ENCODE measurements at regions not wholly inside any gene's neighbourhood (a gene's known extent, or its start where the extent isn't known, plus 50 kb on each side); places are given as distances from the start of the nearest gene placed in this dataset.
"Not testable (repeated sequence)": the region's sequence is repeated elsewhere in the genome, so short reads cannot be mapped to it uniquely, and the experiment has no call there.

DNA sequence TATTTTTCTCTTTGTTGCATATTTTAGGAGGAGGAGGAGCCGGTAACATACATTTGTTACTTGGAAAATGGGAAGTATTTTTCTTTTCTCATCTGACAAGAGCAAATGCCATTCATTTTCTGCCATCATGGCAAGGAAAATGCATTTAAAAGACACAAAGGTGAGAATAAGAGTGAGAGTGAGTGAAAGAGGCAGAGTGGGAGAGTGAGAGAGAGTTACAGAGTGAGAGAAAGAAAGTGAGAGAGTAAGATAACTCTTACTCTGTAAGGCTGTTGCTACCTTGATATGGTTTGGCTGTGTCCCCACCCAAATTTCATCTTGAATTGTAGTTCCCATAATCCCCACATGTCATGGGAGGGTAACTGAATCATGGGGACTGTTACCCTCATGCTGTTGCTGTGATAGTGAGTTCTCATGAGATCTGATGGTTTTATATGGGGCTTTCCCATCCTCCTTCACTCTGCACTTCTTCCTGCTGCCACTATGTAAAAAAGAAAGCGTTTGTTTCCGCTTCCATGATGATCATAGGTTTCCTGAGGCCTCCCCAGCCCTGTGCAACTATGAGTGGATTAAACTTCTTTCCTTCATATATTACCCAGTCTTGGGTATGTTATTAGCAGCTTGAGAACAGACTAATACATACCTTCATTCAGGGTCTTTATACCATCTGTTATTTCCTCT is 64.2 kb downstream of the ASCL1 start:
- no peak for DNase-seq (ENCODE audit: low read depth)
- POLR2A ChIA-PET = no interaction called here
- CTCF ChIA-PET = no interaction called here
- Histone ChIP-seq H3K27me3 (ENCODE audit: control insufficient read depth, insufficient read depth, low read length) (no peaks in the 10 kb centered on the region), H3K4me3 (ENCODE audit: low read depth, low read length) (no peak overlapping the region), H3K36me3 (ENCODE audit: control insufficient read depth, insufficient read depth, low read length) (no peaks in the 10 kb centered on the region)
- no peak for TF ChIP-seq CTCF (IDR thresholded peaks at IDR 0.05; ENCODE audit: insufficient read depth, low read depth, low read length)

GRCh38 chr12:103024650-103025049 is 67.2 kb downstream of the ASCL1 start:
- TF ChIP-seq CTCF (IDR thresholded peaks at IDR 0.05; ENCODE audit: insufficient read depth, low read depth, low read length) = no peak

DNA sequence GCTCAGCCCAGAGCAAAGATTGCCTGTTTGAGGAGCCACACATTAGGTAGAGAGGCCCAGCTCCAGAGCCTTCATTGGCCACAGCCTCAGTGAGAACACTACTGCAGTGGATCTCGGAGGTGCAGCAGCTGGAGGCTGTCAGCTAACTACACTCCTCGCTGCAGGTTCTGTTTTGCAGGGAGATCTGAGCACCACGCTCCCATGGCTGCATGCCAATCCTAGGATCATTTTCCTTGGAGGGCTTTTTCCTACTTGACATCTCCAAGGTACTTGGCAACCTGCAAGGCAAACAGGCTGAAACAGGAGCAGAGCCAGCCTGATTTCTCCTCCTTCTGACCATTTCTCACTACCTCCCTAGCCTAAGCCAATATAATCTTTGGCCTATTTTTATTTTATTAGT is 69.2 kb downstream of the ASCL1 start:
- DNase-seq (ENCODE audit: low read depth); H3K27me3 ChIP-seq (ENCODE audit: control insufficient read depth, insufficient read depth, low read length); POLR2A ChIA-PET; H3K36me3 ChIP-seq (ENCODE audit: control insufficient read depth, insufficient read depth, low read length); CTCF ChIA-PET; H3K4me3 ChIP-seq (ENCODE audit: low read depth, low read length): not testable (repeated sequence)

More at GRCh38 chr12:103024650-103025049, 67.2 kb downstream of the ASCL1 start:
- H3K4me3 ChIP-seq (ENCODE audit: low read depth, low read length) = no peak overlapping the region
- H3K36me3 ChIP-seq (ENCODE audit: control insufficient read depth, insufficient read depth, low read length) = no peaks in the 10 kb centered on the region
- H3K27me3 ChIP-seq (ENCODE audit: control insufficient read depth, insufficient read depth, low read length) = no peaks in the 10 kb centered on the region
- POLR2A ChIA-PET = no interaction called here
- DNase-seq (ENCODE audit: low read depth) = no peak
- CTCF ChIA-PET = no interaction called here

DNA sequence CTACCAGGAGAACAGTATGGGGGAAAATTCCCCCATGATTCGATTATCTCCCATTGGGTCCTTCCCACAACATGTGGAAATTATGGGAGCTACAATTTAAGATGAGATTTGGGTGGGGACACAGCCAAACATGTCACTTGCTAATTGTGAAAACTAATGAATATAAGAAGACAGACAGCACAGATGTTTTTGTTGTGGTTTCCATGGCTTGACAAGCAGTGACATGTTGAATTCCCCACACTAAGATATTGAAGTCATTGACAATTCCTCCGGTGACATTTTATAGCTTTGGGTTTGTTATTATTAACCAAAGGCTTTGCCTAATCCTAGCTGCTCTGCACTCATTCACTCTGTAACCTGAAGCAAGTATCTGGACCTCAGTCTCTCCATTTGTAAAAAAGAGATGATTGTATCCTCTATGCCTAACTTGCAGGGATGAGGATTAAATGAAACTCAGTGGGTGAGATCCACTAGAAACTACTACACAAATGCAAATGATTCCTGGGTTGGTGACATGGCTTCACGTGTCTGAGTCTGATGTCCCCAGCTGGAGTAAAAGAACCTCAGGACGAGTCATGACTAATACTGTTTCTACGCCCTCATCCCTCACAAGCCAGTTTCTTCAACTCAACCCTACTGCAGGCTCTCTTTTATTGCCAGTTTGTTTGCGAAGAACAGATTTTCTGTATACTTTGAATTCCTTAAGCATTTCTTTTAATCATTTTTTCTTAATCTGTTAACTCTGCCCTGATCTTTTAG is 71.6 kb downstream of the ASCL1 start:
- no peaks in the 10 kb centered on the region for H3K27me3 ChIP-seq (ENCODE audit: control insufficient read depth, insufficient read depth, low read length)
- ChIA-PET POLR2A (no interaction called here), CTCF (no interaction called here)
- no peak overlapping the region for H3K4me3 ChIP-seq (ENCODE audit: low read depth, low read length)
- no peaks in the 10 kb centered on the region for H3K36me3 ChIP-seq (ENCODE audit: control insufficient read depth, insufficient read depth, low read length)
- TF ChIP-seq CTCF (IDR thresholded peaks at IDR 0.05; ENCODE audit: insufficient read depth, low read depth, low read length) = no peak
- DNase-seq (ENCODE audit: low read depth) = no peak

DNA sequence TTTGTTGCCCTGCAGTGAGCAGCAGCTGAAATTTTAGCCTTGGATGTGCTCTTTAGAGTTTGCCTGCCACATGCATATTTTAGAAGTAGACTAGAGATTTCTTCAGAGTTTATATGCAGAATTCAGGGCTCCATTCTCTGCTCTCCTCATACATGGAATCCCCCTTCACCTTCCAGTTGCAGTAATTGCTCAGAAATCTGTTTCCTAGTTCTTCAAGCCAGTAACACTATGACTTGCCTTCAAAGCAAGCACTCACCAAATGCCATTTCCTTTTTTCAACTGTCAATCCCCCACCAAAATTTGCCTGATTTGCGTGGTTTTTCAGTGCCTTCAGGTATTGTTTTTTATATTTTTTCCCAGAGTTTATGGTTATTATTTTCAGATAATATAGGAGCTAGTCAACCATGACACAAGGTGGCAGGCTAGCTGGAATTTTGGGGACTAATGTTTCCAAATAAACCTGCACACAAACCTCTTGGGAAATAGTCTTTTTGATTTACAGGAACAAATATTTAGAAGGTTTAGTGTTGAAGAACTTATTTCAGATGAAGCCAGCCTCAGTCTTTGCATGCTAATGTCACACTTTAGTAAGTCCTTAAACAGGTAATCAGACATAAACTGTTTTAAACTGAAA is 79.2 kb downstream of the ASCL1 start:
- Histone ChIP-seq H3K36me3 (ENCODE audit: control insufficient read depth, insufficient read depth, low read length) (no peaks in the 10 kb centered on the region), H3K4me3 (ENCODE audit: low read depth, low read length) (no peak overlapping the region), H3K27me3 (ENCODE audit: control insufficient read depth, insufficient read depth, low read length) (no peaks in the 10 kb centered on the region)
- TF ChIP-seq CTCF (IDR thresholded peaks at IDR 0.05; ENCODE audit: insufficient read depth, low read depth, low read length) = no peak
- CTCF ChIA-PET = no interaction called here
- DNase-seq (ENCODE audit: low read depth) = no peak
- POLR2A ChIA-PET = no interaction called here

All from BJ (cell line).